Heart left ventricle (tissue), 13 donors: ENCODE measurements at regions not wholly inside any gene's neighbourhood (a gene's known extent, or its start where the extent isn't known, plus 50 kb on each side); places are given as distances from the start of the nearest gene placed in this dataset.

ENCODE experiments used
- CTCF ChIP-seq, 12 donors: fragments of 200-600 bp; sonication (generic) in 4 of 12; IDR thresholded peaks; one replicate each; pipeline versions ENCODE4 v1.5.0 to v1.8.0; 2018 to 2022; ENCODE audit warnings: antibody characterized with exemption in 12 of 12, mild to moderate bottlenecking in 5 of 12
- POLR2A ChIP-seq, 2 donors: fragments of 450-650 bp; IDR thresholded peaks; one replicate each; pipeline ENCODE4 v1.6.1; 2017; ENCODE audit warnings: antibody characterized with exemption in 2 of 2, mild to moderate bottlenecking in 2 of 2, moderate library complexity in 2 of 2
- donor health status: ischemic (EF 13 %, LVEDD 7.1; RV severe dilation, severe dysfunction).
- donor health status: DM: no; HTN: yes; CAD: no.
- donor health status: DM: no; HTN: no; CAD: no.
- donor health status: ischemic (EF 25% LVEDD 6.9; RV normal size, moderate dysfunction).
- donor health status: ischemic (EF 25% LVEDD 5.7; RV mildly dilated, moderate dysfunction).
- donor health status: ischemic (EF 35%, LVEDD 5.7; RV mildly dilated, moderate dysfunction).
- donor health status: nonischemic (EF 11% LVEDD 7.7; RV severe dilation, severe dysfunction).
- donor health status: DM: yes; HTN: yes; CAD: no.
- donor health status: PGD.
- donor health status: ischemic (EF 29% LVEDD 5.4; RV normal size, mild dysfunction).
- donor health status: nonischemic (EF 23%, LVEDD 6.1; RV moderate dilation, normal function).

DNA sequence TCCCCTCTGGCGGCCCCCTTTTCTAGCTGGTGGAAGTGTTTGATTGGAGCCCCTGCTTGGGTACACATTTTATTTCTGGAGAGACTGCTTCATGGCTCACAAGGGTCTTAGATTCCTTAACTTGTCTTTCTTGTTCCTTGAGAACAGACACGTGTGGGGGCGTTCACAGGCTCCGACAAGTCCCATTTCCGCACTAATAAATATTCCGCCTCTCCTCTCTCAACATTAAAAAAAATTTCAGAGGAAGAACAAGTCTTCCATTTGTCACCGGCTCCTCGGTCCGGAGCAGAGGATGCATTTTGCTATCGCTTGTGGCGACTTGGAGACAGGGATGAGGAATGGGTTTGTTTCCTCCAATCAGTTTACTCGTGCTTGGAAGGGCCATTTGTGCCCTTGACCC is 134.0 kb upstream of the PODXL start:
- TF ChIP-seq CTCF (IDR thresholded peaks at IDR 0.05) (no peak), POLR2A (IDR thresholded peaks at IDR 0.05) (no peak)
